KMS-11 (cell line): ENCODE measurements at regions not wholly inside any gene's neighbourhood (a gene's known extent, or its start where the extent isn't known, plus 50 kb on each side); places are given as distances from the start of the nearest gene placed in this dataset.

ENCODE experiments used
- H2AFZ ChIP-seq: fragments of 200-600 bp; sonication (generic); 2 replicates; pipeline ENCODE4 v1.6.1; 2016; ENCODE audit warnings: antibody characterized with exemption, mixed run types, low read depth
- H3K27ac ChIP-seq: fragments of 200-600 bp; sonication (generic); 2 replicates; pipeline ENCODE4 v1.6.1; 2016; ENCODE audit warnings: mild to moderate bottlenecking, mixed run types
- H3K27me3 ChIP-seq: fragments of 200-600 bp; sonication (generic); 2 replicates; pipeline ENCODE4 v1.6.1; 2017; ENCODE audit warnings: mild to moderate bottlenecking, low read depth, mixed run types, moderate library complexity; ENCODE audit not compliant: insufficient read depth
- H3K36me3 ChIP-seq: fragments of 200-600 bp; sonication (generic); 2 replicates; pipeline ENCODE4 v1.6.1; 2017; ENCODE audit warnings: mild to moderate bottlenecking, mixed run types; ENCODE audit not compliant: insufficient read depth
- H3K4me1 ChIP-seq: fragments of 200-600 bp; sonication (generic); 2 replicates; pipeline ENCODE4 v1.6.1; 2016; ENCODE audit warnings: mild to moderate bottlenecking, low read depth, mixed run types; ENCODE audit not compliant: poor library complexity, severe bottlenecking
- H3K4me2 ChIP-seq: fragments of 200-600 bp; sonication (generic); 2 replicates; pipeline ENCODE4 v1.7.0; 2016; ENCODE audit warnings: mild to moderate bottlenecking, mixed run types
- H3K4me3 ChIP-seq: fragments of 200-600 bp; sonication (generic); IDR thresholded peaks from 2 replicates; pipeline ENCODE4 v1.6.1; 2017; ENCODE audit warnings: low read depth, low read length, mixed read lengths; ENCODE audit not compliant: insufficient read depth
- H3K79me2 ChIP-seq: fragments of 200-600 bp; sonication (generic); 2 replicates; pipeline ENCODE4 v1.6.1; 2016; ENCODE audit warnings: low read depth, mixed run types; ENCODE audit not compliant: insufficient read depth
- H3K9ac ChIP-seq: fragments of 200-600 bp; sonication (generic); 2 replicates; pipeline ENCODE4 v1.6.1; 2016; ENCODE audit warnings: mild to moderate bottlenecking, mixed run types
- H4K20me1 ChIP-seq: fragments of 200-600 bp; sonication (generic); 2 replicates; pipeline ENCODE4 v1.6.1; 2016; ENCODE audit warnings: mild to moderate bottlenecking, mixed run types; ENCODE audit not compliant: insufficient read depth
- TF ChIP-seq, protein P1 (sequence below): fragments of 200-600 bp; sonication (generic); conservative IDR thresholded peaks from 2 replicates; pipeline ENCODE4 v1.6.1; 2017; ENCODE audit warnings: low read depth, mild to moderate bottlenecking, antibody characterized with exemption, low read length, moderate library complexity, mixed read lengths

DNA sequence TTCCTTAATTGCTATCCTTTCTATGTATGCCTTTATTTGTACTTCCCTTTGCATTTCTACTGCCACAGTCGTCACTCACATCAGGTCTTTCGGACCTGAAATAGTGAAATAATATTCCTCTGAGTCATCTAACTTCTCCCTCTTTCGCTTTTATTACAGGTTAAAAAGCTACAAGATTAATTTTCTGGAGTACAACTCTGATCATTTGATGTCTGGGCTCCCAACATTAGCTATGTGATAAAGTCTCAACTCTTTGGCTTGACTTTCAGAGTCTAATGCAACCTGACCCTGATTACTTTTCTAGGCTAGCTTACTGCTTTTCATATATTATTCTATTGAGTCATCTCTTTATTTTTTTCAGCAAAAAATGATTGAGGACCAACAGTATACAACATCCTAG is 638.8 kb upstream of the WWC1 start:
- Histone ChIP-seq H3K79me2 (no peaks in the 10 kb centered on the region), H3K4me3 (no peak overlapping the region), H3K4me2 (no peak overlapping the region), H4K20me1 (no peaks in the 10 kb centered on the region), H3K27ac (no peak overlapping the region), H3K9ac (no peak overlapping the region), H3K36me3 (no peaks in the 10 kb centered on the region), H2AFZ (no peak overlapping the region), H3K27me3 (no peaks in the 10 kb centered on the region), H3K4me1 (no peaks in the 10 kb centered on the region)
- TF ChIP-seq, protein P1, sequence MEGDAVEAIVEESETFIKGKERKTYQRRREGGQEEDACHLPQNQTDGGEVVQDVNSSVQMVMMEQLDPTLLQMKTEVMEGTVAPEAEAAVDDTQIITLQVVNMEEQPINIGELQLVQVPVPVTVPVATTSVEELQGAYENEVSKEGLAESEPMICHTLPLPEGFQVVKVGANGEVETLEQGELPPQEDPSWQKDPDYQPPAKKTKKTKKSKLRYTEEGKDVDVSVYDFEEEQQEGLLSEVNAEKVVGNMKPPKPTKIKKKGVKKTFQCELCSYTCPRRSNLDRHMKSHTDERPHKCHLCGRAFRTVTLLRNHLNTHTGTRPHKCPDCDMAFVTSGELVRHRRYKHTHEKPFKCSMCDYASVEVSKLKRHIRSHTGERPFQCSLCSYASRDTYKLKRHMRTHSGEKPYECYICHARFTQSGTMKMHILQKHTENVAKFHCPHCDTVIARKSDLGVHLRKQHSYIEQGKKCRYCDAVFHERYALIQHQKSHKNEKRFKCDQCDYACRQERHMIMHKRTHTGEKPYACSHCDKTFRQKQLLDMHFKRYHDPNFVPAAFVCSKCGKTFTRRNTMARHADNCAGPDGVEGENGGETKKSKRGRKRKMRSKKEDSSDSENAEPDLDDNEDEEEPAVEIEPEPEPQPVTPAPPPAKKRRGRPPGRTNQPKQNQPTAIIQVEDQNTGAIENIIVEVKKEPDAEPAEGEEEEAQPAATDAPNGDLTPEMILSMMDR: no peak

DNA sequence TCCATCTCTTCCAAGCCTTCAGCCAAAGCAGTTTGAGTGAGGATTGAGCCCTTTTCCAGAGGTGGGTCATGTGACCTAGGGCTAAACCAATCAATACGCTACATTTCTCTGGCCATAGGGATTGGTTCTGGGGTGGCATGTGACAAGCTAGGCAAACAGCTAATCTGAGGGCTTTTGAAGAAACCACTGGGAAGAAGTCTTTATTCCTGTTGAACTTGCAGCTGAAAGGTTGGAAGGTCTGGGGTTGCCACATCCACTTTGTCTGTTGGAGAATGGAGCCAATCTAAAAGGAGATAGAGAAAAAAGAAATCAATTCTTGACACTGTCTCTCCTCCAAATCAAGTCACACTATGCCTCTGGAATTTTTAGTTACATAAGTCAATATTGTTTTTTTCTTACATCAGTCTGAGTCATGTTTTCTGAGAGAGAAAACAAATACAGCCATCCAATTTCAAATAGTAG is 637.8 kb upstream of the WWC1 start:
- TF ChIP-seq, protein P1: no peak
- Histone ChIP-seq H3K9ac (no peak overlapping the region), H3K36me3 (no peaks in the 10 kb centered on the region), H3K27ac (no peak overlapping the region), H2AFZ (no peak overlapping the region), H3K79me2 (no peaks in the 10 kb centered on the region), H3K4me2 (no peak overlapping the region), H4K20me1 (no peaks in the 10 kb centered on the region), H3K4me1 (no peaks in the 10 kb centered on the region), H3K27me3 (no peaks in the 10 kb centered on the region), H3K4me3 (no peak overlapping the region)

DNA sequence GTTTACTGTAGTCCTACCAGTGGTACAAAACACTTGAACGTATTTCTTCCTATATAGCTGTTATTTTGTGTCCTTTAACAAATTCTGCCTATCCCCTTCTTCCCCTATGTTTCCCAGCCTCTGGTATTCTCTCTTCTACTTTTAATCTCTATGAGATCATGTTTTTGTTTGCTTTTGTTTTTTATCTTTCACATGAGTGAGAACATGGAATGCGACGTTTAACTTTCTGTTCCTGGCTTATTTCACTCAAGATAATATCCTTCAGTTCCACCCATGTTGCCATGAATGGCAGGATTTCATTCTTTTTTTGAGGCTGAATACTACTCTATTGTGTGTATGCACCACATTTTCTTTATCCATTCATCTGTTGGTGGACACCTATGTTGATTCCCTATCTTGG is 634.4 kb upstream of the WWC1 start:
- Histone ChIP-seq H3K4me1 (no peaks in the 10 kb centered on the region), H4K20me1 (no peaks in the 10 kb centered on the region), H3K79me2 (no peaks in the 10 kb centered on the region), H3K9ac (no peak overlapping the region), H3K4me2 (no peak overlapping the region), H3K27me3 (no peaks in the 10 kb centered on the region), H3K4me3 (no peak overlapping the region), H3K36me3 (no peaks in the 10 kb centered on the region), H2AFZ (no peak overlapping the region), H3K27ac (no peak overlapping the region)
- TF ChIP-seq, protein P1: no peak

DNA sequence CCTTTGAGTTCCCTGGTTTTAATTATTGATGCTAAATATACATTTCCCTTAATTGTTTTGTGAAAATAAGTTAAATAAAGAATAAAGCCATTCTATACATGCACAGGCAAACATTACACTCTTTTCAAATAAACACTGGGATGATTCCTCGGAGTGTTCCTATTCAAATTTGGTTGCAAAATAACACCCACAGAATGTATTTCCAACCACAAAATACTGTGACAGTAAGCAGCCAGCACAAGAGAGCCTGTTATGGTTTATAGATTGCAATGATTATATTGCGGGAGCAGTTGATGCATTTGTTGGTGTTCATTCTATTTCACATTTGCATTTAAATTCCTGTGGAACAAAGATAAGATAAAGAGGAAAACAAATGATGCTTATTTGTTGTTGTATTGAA is 632.6 kb upstream of the WWC1 start:
- Histone ChIP-seq H3K4me1 (no peaks in the 10 kb centered on the region), H3K4me2 (no peak overlapping the region), H3K4me3 (no peak overlapping the region), H2AFZ (no peak overlapping the region), H3K9ac (no peak overlapping the region), H3K27ac (no peak overlapping the region), H3K36me3 (no peaks in the 10 kb centered on the region), H3K27me3 (no peaks in the 10 kb centered on the region), H3K79me2 (no peaks in the 10 kb centered on the region), H4K20me1 (no peaks in the 10 kb centered on the region)
- TF ChIP-seq, protein P1: no peak
